CD4-positive, alpha-beta T cell treated with Interleukin-2 at 100 ng/mL for 4 hours (primary cell): ENCODE measurements at regions not wholly inside any gene's neighbourhood (a gene's known extent, or its start where the extent isn't known, plus 50 kb on each side); places are given as distances from the start of the nearest gene placed in this dataset.
"Not testable (repeated sequence)": the region's sequence is repeated elsewhere in the genome, so short reads cannot be mapped to it uniquely, and the experiment has no call there.

Experiments
- DNase-seq: peaks from one replicate; pipeline ENCODE4 v3.0.0-alpha.2; 2020; ENCODE audit warnings: low spot score

GRCh38 chr21:5013455-5014304 is 5507.7 kb upstream of the TPTE start:
- DNase-seq = not testable (repeated sequence)

- not testable (repeated sequence) for DNase-seq
Measured at GRCh38 chr21:5015187-5015586, 5506.2 kb upstream of the TPTE start.

GRCh38 chr21:5019120-5019519 is 5502.3 kb upstream of the TPTE start:
- not testable (repeated sequence) for DNase-seq

- DNase-seq = not testable (repeated sequence)
Measured at GRCh38 chr21:5021815-5022214, 5499.6 kb upstream of the TPTE start.

- DNase-seq = not testable (repeated sequence)
Measured at GRCh38 chr21:5022254-5022653, 5499.1 kb upstream of the TPTE start.

- DNase-seq = not testable (repeated sequence)
Measured at GRCh38 chr21:5022748-5023147, 5498.6 kb upstream of the TPTE start.

GRCh38 chr21:5035147-5035546 is 5486.2 kb upstream of the TPTE start:
- not testable (repeated sequence) for DNase-seq

GRCh38 chr21:5035587-5035986 is 5485.8 kb upstream of the TPTE start:
- not testable (repeated sequence) for DNase-seq

GRCh38 chr21:5037606-5038331 is 5483.6 kb upstream of the TPTE start:
- DNase-seq = not testable (repeated sequence)

- not testable (repeated sequence) for DNase-seq
Measured at GRCh38 chr21:5039926-5040325, 5481.5 kb upstream of the TPTE start.

- not testable (repeated sequence) for DNase-seq
Measured at GRCh38 chr21:5042583-5042982, 5478.8 kb upstream of the TPTE start.

GRCh38 chr21:5044812-5045211 is 5476.6 kb upstream of the TPTE start:
- not testable (repeated sequence) for DNase-seq

- not testable (repeated sequence) for DNase-seq
Measured at GRCh38 chr21:5051303-5052018, 5469.9 kb upstream of the TPTE start.

- not testable (repeated sequence) for DNase-seq
Measured at GRCh38 chr21:5055027-5055754, 5466.2 kb upstream of the TPTE start.

GRCh38 chr21:5055996-5056962 is 5465.1 kb upstream of the TPTE start:
- not testable (repeated sequence) for DNase-seq

GRCh38 chr21:5057077-5057476 is 5464.3 kb upstream of the TPTE start:
- DNase-seq = not testable (repeated sequence)

GRCh38 chr21:5060364-5061083 is 5460.9 kb upstream of the TPTE start:
- not testable (repeated sequence) for DNase-seq

- DNase-seq = not testable (repeated sequence)
Measured at GRCh38 chr21:5064581-5065142, 5456.7 kb upstream of the TPTE start.
